GM23338 (cell line): ENCODE measurements at regions not wholly inside any gene's neighbourhood (a gene's known extent, or its start where the extent isn't known, plus 50 kb on each side); places are given as distances from the start of the nearest gene placed in this dataset.

Experiments
- ATAC-seq: fragments of 200-7000 bp; cut with Tn5 transposase; 3 replicates; pipeline ENCODE4 v1.9.1; 2020
- DNase-seq: peaks from one replicate; pipeline ENCODE4 v3.0.0-alpha.2; 2015; ENCODE audit warnings: low spot score
- H2AFZ ChIP-seq: fragments of 200-600 bp; sonication (generic); 2 replicates; pipeline ENCODE4 v1.8.0; 2016; ENCODE audit warnings: antibody characterized with exemption, mild to moderate bottlenecking, moderate library complexity
- H3F3A ChIP-seq: fragments of 200-600 bp; sonication (generic); replicated peaks from 2 replicates; pipeline ENCODE4 v1.8.0; 2017; ENCODE audit warnings: antibody characterized with exemption, mixed run types, low read depth
- H3K27ac ChIP-seq: fragments of 200-600 bp; sonication (generic); 2 replicates; pipeline ENCODE4 v1.6.1; 2016; ENCODE audit warnings: low read depth
- H3K27me3 ChIP-seq: fragments of 200-600 bp; sonication (generic); 2 replicates; pipeline ENCODE4 v1.8.0; 2016; ENCODE audit warnings: mild to moderate bottlenecking, mixed run types, moderate library complexity; ENCODE audit not compliant: insufficient read depth
- H3K36me3 ChIP-seq: fragments of 200-600 bp; sonication (generic); 2 replicates; pipeline ENCODE4 v1.8.0; 2016; ENCODE audit warnings: mild to moderate bottlenecking; ENCODE audit not compliant: insufficient read depth
- H3K4me1 ChIP-seq: fragments of 200-600 bp; sonication (generic); 2 replicates; pipeline ENCODE4 v1.8.0; 2016; ENCODE audit warnings: mild to moderate bottlenecking, moderate library complexity; ENCODE audit not compliant: insufficient read depth
- H3K4me2 ChIP-seq: fragments of 200-600 bp; sonication (generic); 2 replicates; pipeline ENCODE4 v1.7.1; 2017; ENCODE audit warnings: mixed run types
- H3K4me3 ChIP-seq: fragments of 200-600 bp; sonication (generic); 2 replicates; pipeline ENCODE4 v1.6.1; 2016; ENCODE audit warnings: mixed run types
- H3K79me2 ChIP-seq: fragments of 200-600 bp; sonication (generic); replicated peaks from 2 replicates; pipeline ENCODE4 v1.8.0; 2017; ENCODE audit warnings: mild to moderate bottlenecking; ENCODE audit not compliant: insufficient read depth
- H3K9me2 ChIP-seq: fragments of 200-600 bp; sonication (generic); 2 replicates; pipeline ENCODE4 v1.8.0; 2017; ENCODE audit not compliant: insufficient read depth
- H4K20me1 ChIP-seq: fragments of 200-600 bp; sonication (generic); replicated peaks from 2 replicates; pipeline ENCODE4 v1.8.0; 2017; ENCODE audit warnings: mild to moderate bottlenecking; ENCODE audit not compliant: insufficient read depth
- H3K27ac Mint-ChIP-seq: 2 replicates; pipeline ENCODE4 v1.8.0; 2020; ENCODE audit warnings: inconsistent platforms, mild to moderate bottlenecking, moderate library complexity, mixed read lengths
- H3K27me3 Mint-ChIP-seq: 3 replicates; pipeline ENCODE4 v1.8.0; 2022; ENCODE audit warnings: low read depth, mild to moderate bottlenecking, moderate library complexity, mixed read lengths, inconsistent platforms; ENCODE audit not compliant: insufficient read depth, poor library complexity
- H3K36me3 Mint-ChIP-seq: 3 replicates; pipeline ENCODE4 v1.8.0; 2021; ENCODE audit warnings: low read depth, mild to moderate bottlenecking, inconsistent platforms, moderate library complexity, mixed read lengths
- H3K4me1 Mint-ChIP-seq: 3 replicates; pipeline ENCODE4 v1.8.0; 2020; ENCODE audit warnings: mild to moderate bottlenecking, inconsistent platforms, mixed read lengths
- H3K4me3 Mint-ChIP-seq: 3 replicates; pipeline ENCODE4 v1.8.0; 2021; ENCODE audit warnings: moderate library complexity, mild to moderate bottlenecking, inconsistent platforms, mixed read lengths
- H3K9me3 Mint-ChIP-seq: 3 replicates; pipeline ENCODE4 v1.8.0; 2020; ENCODE audit warnings: moderate library complexity, mild to moderate bottlenecking, inconsistent platforms, mixed read lengths
- CREB1 ChIP-seq: fragments of 250-450 bp; sonication (Bioruptor Pico); IDR thresholded peaks from 2 replicates; pipeline ENCODE4 v1.5.0; 2020; ENCODE audit warnings: low read depth, mild to moderate bottlenecking, moderate library complexity
- EZH2 ChIP-seq: fragments of 200-600 bp; sonication (generic); IDR thresholded peaks from one replicate; pipeline ENCODE4 v1.8.0; 2017; ENCODE audit warnings: antibody characterized with exemption, mild to moderate bottlenecking, low read depth; ENCODE audit not compliant: unreplicated experiment
- EZH2phosphoT487 ChIP-seq: fragments of 200-600 bp; sonication (generic); IDR thresholded peaks from one replicate; pipeline ENCODE4 v1.8.1; 2018; ENCODE audit warnings: antibody characterized with exemption; ENCODE audit not compliant: unreplicated experiment
- NANOG ChIP-seq: IDR thresholded peaks from 2 replicates; pipeline ENCODE4 v1.6.1; 2016; ENCODE audit warnings: antibody characterized with exemption, borderline replicate concordance
- POLR2AphosphoS5 ChIP-seq: IDR thresholded peaks from 2 replicates; pipeline ENCODE4 v1.6.1; 2016; ENCODE audit warnings: antibody characterized with exemption, low read depth
- REST ChIP-seq: IDR thresholded peaks from one replicate; pipeline ENCODE4 v1.6.1; 2018; ENCODE audit warnings: antibody characterized with exemption; ENCODE audit not compliant: unreplicated experiment
- STAT1 ChIP-seq: IDR thresholded peaks from one replicate; pipeline ENCODE4 v1.6.1; 2016; ENCODE audit warnings: antibody characterized with exemption; ENCODE audit not compliant: unreplicated experiment
- ZNF114 ChIP-seq: fragments of 250-450 bp; sonication (Bioruptor Pico); IDR thresholded peaks from 2 replicates; pipeline ENCODE4 v1.5.0; 2020; ENCODE audit warnings: mild to moderate bottlenecking, moderate library complexity
- ZNF331 ChIP-seq: fragments of 250-450 bp; sonication (Bioruptor Pico); IDR thresholded peaks from 2 replicates; pipeline ENCODE4 v1.5.0; 2020; ENCODE audit warnings: low read depth, mild to moderate bottlenecking, moderate library complexity
- ZNF462 ChIP-seq: fragments of 250-450 bp; sonication (Bioruptor Pico); IDR thresholded peaks from 2 replicates; pipeline ENCODE4 v1.5.0; 2020; ENCODE audit warnings: mild to moderate bottlenecking, moderate library complexity

GRCh38 chr5:56465769-56466135, 232.6 kb upstream of the ANKRD55 start:
- no peaks in the 10 kb centered on the region for H4K20me1 ChIP-seq
- Mint-ChIP-seq H3K9me3 (no peaks in the 10 kb centered on the region), H3K36me3 (no peaks in the 10 kb centered on the region), H3K4me3 (no peak overlapping the region), H3K4me1 (peaks cover 20% of the 10 kb centered on the region), H3K27me3 (peaks cover 2% of the 10 kb centered on the region), H3K27ac (no peak overlapping the region)
- DNase-seq (no peak), ATAC-seq (no peak)
- H3K79me2 ChIP-seq: no peaks in the 10 kb centered on the region
- H3K4me3 ChIP-seq: no peak overlapping the region
- 0 out of 2 replicates have a peak, but pooled peaks cover 5% of the 10 kb centered on the region for H3K9me2 ChIP-seq
- TF ChIP-seq STAT1 (no peak), ZNF331 (CRISPR knock-in tag) (no peak), NANOG (no peak), CREB1 (CRISPR knock-in tag) (no peak), ZNF114 (CRISPR knock-in tag) (no peak)
- H3K27me3 ChIP-seq: no peaks in the 10 kb centered on the region
- H3K4me1 ChIP-seq: peaks cover 17% of the 10 kb centered on the region
- no peaks in the 10 kb centered on the region for H3F3A ChIP-seq
- no peak overlapping the region for H3K4me2 ChIP-seq
- no peak overlapping the region for H3K27ac ChIP-seq
- H3K36me3 ChIP-seq: no peaks in the 10 kb centered on the region
- H2AFZ ChIP-seq: no peak overlapping the region

GRCh38 chr5:56464935-56465768, 232.0 kb upstream of the ANKRD55 start:
- Histone ChIP-seq H3K36me3 (no peaks in the 10 kb centered on the region), H3K79me2 (no peaks in the 10 kb centered on the region), H3K27me3 (no peaks in the 10 kb centered on the region), H3K4me3 (no peak overlapping the region), H3K27ac (no peak overlapping the region), H3K9me2 (0 out of 2 replicates have a peak, but pooled peaks cover 1% of the 10 kb centered on the region), H3K4me2 (no peak overlapping the region), H3K4me1 (peaks cover 22% of the 10 kb centered on the region), H2AFZ (no peak overlapping the region), H3F3A (no peaks in the 10 kb centered on the region), H4K20me1 (no peaks in the 10 kb centered on the region)
- H3K4me1 Mint-ChIP-seq: peaks cover 24% of the 10 kb centered on the region
- H3K27me3 Mint-ChIP-seq: peaks cover 2% of the 10 kb centered on the region
- DNase-seq: no peak
- H3K4me3 Mint-ChIP-seq: no peak overlapping the region
- no peaks in the 10 kb centered on the region for H3K9me3 Mint-ChIP-seq
- no peak overlapping the region for H3K27ac Mint-ChIP-seq
- H3K36me3 Mint-ChIP-seq: no peaks in the 10 kb centered on the region
- no peak for ATAC-seq
- TF ChIP-seq ZNF114 (CRISPR knock-in tag) (no peak), STAT1 (no peak), POLR2AphosphoS5 (no peak), REST (no peak), EZH2phosphoT487 (no peak), CREB1 (CRISPR knock-in tag) (no peak), NANOG (no peak), ZNF331 (CRISPR knock-in tag) (no peak), EZH2 (no peak), ZNF462 (CRISPR knock-in tag) (no peak)
